CD4-positive, alpha-beta T cell (primary cell): ENCODE measurements at regions not wholly inside any gene's neighbourhood (a gene's known extent, or its start where the extent isn't known, plus 50 kb on each side); places are given as distances from the start of the nearest gene placed in this dataset.
A peak's percentile ranks its signal among the peaks of the same experiment; 100 is the strongest.

Experiments
- ATAC-seq: fragments of 200-7000 bp; cut with Tn5 transposase; one replicate; pipeline ENCODE4 v1.10.0; 2022; ENCODE audit warnings: mild to moderate bottlenecking; ENCODE audit not compliant: poor library complexity
- CTCF ChIA-PET: fragments of 350-600 bp; sonication (Branson Sonifier 250); formaldehyde crosslinking; loops from one replicate; lab custom pipeline; 2021; ENCODE audit warnings: antibody characterized with exemption, inconsistent platforms; lab: Charles Lee
- POLR2A ChIA-PET: fragments of 350-600 bp; sonication (Branson Sonifier 250); formaldehyde crosslinking; loops from one replicate; lab custom pipeline; 2021; ENCODE audit warnings: antibody characterized with exemption, inconsistent platforms; lab: Charles Lee
- DNase-seq, 14 experiments: peaks; one replicate each; pipeline ENCODE4 v3.0.0-alpha.2; 2013 to 2020; ENCODE audit warnings: mixed read lengths in 2 of 14
- H3K27ac ChIP-seq, 2 donors: one replicate each; pipeline versions ENCODE4 v1.5.1 to v1.7.0; 2013; ENCODE audit warnings: low read length in 2 of 2, low read depth in 1 of 2, mild to moderate bottlenecking in 1 of 2
- H3K27me3 ChIP-seq, 2 experiments: 1 replicate in 1 of 2; 2 replicates in 1 of 2; pipeline versions ENCODE4 v1.6.1 to v1.7.0; 2013; ENCODE audit warnings: low read length in 2 of 2, control low read depth in 1 of 2, mild to moderate bottlenecking in 1 of 2, moderate library complexity in 1 of 2; ENCODE audit not compliant: insufficient read depth in 2 of 2, control insufficient read depth in 1 of 2
- H3K36me3 ChIP-seq: one replicate; pipeline ENCODE4 v1.6.1; 2013; ENCODE audit warnings: low read length, control low read depth; ENCODE audit not compliant: insufficient read depth
- H3K4me1 ChIP-seq: one replicate; pipeline ENCODE4 v1.6.1; 2013; ENCODE audit warnings: low read length, control low read depth; ENCODE audit not compliant: insufficient read depth
- H3K4me3 ChIP-seq: one replicate; pipeline ENCODE4 v1.5.1; 2013; ENCODE audit warnings: mild to moderate bottlenecking, low read length, moderate library complexity
- H3K9me3 ChIP-seq, 2 experiments: 1 replicate in 1 of 2; 2 replicates in 1 of 2; pipeline versions ENCODE4 v1.6.1 to v1.7.0; 2013; ENCODE audit warnings: low read length in 2 of 2, mild to moderate bottlenecking in 2 of 2, control low read depth in 1 of 2, moderate library complexity in 1 of 2; ENCODE audit not compliant: control insufficient read depth in 1 of 2, insufficient read depth in 1 of 2
- H3K27ac Mint-ChIP-seq: one replicate; pipeline ENCODE4 v1.8.0; 2020; ENCODE audit warnings: mixed read lengths
- H3K27me3 Mint-ChIP-seq: one replicate; pipeline ENCODE4 v1.8.0; 2021; ENCODE audit warnings: mixed read lengths
- H3K36me3 Mint-ChIP-seq: one replicate; pipeline ENCODE4 v1.8.0; 2021; ENCODE audit warnings: low read depth, mixed read lengths
- H3K4me1 Mint-ChIP-seq: one replicate; pipeline ENCODE4 v1.8.0; 2021; ENCODE audit warnings: low read depth, mixed read lengths
- H3K4me3 Mint-ChIP-seq: one replicate; pipeline ENCODE4 v1.8.0; 2020; ENCODE audit warnings: mild to moderate bottlenecking, mixed read lengths
- H3K9me3 Mint-ChIP-seq: one replicate; pipeline ENCODE4 v1.8.0; 2020; ENCODE audit warnings: mixed read lengths
- CTCF ChIP-seq: fragments of 200-600 bp; IDR thresholded peaks from one replicate; pipeline ENCODE4 v1.8.0; 2022; ENCODE audit warnings: antibody characterized with exemption, mild to moderate bottlenecking
- intact Hi-C, 2 experiments: fragments of 100-400 bp; cut with DNase I in 1 of 2; cut with micrococcal nuclease in 1 of 2; formaldehyde crosslinking; loops; one replicate each; pipeline versions ENCODE4 v1.15.1 to v1.9.0; 2023 to 2025; cut with DNase I, micrococcal nuclease

GRCh38 chr10:78377356-78377755, 343.7 kb downstream of the RPS24 start:
- ChIA-PET CTCF (no interaction called here), POLR2A (no interaction called here)
- Histone ChIP-seq H3K36me3 (no peaks in the 10 kb centered on the region), H3K27me3 (peaks cover 3 to 5% of the 10 kb centered on the region in 2 experiments), H3K4me3 (no peak overlapping the region), H3K27ac (no peak overlapping the region), H3K9me3 (peaks cover 0 to 5% of the 10 kb centered on the region in 2 experiments), H3K4me1 (no peaks in the 10 kb centered on the region)
- no peaks in the 10 kb centered on the region for H3K4me1 Mint-ChIP-seq
- H3K36me3 Mint-ChIP-seq: no peaks in the 10 kb centered on the region
- no peak for DNase-seq
- ATAC-seq: no peak
- TF ChIP-seq CTCF: no peak
- peaks cover 3% of the 10 kb centered on the region for H3K27me3 Mint-ChIP-seq
- H3K9me3 Mint-ChIP-seq: peaks cover 3% of the 10 kb centered on the region
- no peak overlapping the region for H3K4me3 Mint-ChIP-seq
- intact Hi-C loops: no loop called here
- H3K27ac Mint-ChIP-seq: no peak overlapping the region

- Mint-ChIP-seq H3K4me3 (no peak overlapping the region), H3K27ac (no peak overlapping the region), H3K4me1 (no peaks in the 10 kb centered on the region), H3K36me3 (no peaks in the 10 kb centered on the region), H3K9me3 (peaks cover 3% of the 10 kb centered on the region), H3K27me3 (peaks cover 5% of the 10 kb centered on the region)
- intact Hi-C loops: no loop called here
- ChIA-PET POLR2A (no interaction called here), CTCF (no interaction called here)
- TF ChIP-seq CTCF: no peak
- Histone ChIP-seq H3K4me1 (no peaks in the 10 kb centered on the region), H3K27ac (no peak overlapping the region), H3K9me3 (peaks cover 0 to 5% of the 10 kb centered on the region in 2 experiments), H3K36me3 (no peaks in the 10 kb centered on the region), H3K4me3 (no peak overlapping the region), H3K27me3 (peaks cover 3 to 5% of the 10 kb centered on the region in 2 experiments)
- DNase-seq: no peak
- ATAC-seq: no peak
These were observed 344.5 kb downstream of the RPS24 start for GRCh38 chr10:78378192-78378591.

DNA sequence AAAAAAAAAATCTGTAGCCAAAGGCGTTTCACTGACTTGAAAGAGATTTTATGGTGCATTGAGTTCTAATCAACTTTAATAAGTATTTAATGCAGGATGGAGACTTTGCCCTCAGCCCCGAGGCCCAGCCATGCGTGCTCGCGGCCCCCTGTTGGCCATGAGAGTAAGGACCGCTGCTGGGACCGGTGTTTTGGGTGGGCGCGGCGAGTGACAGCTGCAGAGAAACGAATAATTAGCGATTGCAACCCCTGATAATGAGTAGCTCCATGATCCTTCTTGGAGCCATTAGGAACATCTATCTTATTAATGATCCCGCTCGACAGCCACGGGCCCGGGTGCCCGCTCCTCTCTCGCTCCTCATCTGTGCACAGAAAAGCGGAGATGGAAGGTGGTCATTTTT, 347.4 kb downstream of the RPS24 start:
- TF ChIP-seq CTCF: peak; percentile 15
- Histone ChIP-seq H3K9me3 (peaks cover 0 to 5% of the 10 kb centered on the region in 2 experiments), H3K27ac (no peak overlapping the region), H3K27me3 (peaks cover 3 to 5% of the 10 kb centered on the region in 2 experiments), H3K4me3 (no peak overlapping the region), H3K36me3 (no peaks in the 10 kb centered on the region), H3K4me1 (no peaks in the 10 kb centered on the region)
- Mint-ChIP-seq H3K4me1 (no peaks in the 10 kb centered on the region), H3K36me3 (no peaks in the 10 kb centered on the region), H3K9me3 (peaks cover 3% of the 10 kb centered on the region), H3K4me3 (no peak overlapping the region), H3K27ac (no peak overlapping the region), H3K27me3 (peaks cover 5% of the 10 kb centered on the region)
- intact Hi-C loops: no loop called here
- DNase-seq (no peak), ATAC-seq (no peak)
- POLR2A ChIA-PET: no interaction called here
- CTCF ChIA-PET: no interaction called here
